GM21367 (cell line): ENCODE measurements at regions not wholly inside any gene's neighbourhood (a gene's known extent, or its start where the extent isn't known, plus 50 kb on each side); places are given as distances from the start of the nearest gene placed in this dataset.

ENCODE experiments used
- ATAC-seq: cut with Tn5 transposase; IDR thresholded peaks from one replicate; pipeline ENCODE4 v1.9.1; 2021; ENCODE audit not compliant: unreplicated experiment

GRCh38 chr4:176569301-176569700 is 223.4 kb downstream of the VEGFC start:
- no peak for ATAC-seq

DNA sequence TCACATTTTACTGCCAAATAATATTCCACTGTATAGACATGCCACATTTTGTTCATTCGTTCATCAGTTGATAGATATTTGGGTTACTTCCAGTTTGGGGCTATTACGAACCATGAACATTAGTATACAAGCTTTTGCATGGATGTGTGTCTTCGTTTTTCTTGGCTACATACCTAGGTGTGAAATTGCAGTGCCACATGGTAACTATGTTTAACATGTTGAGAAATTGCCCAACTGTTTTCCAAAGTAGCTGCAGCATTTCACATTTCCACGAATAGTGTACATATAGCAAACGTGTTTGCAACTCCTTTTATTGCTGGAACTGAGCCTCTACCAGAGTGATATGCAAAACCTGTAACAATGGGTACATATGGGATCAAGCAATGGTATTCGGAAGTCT is 221.5 kb downstream of the VEGFC start:
- ATAC-seq, result no peak

DNA sequence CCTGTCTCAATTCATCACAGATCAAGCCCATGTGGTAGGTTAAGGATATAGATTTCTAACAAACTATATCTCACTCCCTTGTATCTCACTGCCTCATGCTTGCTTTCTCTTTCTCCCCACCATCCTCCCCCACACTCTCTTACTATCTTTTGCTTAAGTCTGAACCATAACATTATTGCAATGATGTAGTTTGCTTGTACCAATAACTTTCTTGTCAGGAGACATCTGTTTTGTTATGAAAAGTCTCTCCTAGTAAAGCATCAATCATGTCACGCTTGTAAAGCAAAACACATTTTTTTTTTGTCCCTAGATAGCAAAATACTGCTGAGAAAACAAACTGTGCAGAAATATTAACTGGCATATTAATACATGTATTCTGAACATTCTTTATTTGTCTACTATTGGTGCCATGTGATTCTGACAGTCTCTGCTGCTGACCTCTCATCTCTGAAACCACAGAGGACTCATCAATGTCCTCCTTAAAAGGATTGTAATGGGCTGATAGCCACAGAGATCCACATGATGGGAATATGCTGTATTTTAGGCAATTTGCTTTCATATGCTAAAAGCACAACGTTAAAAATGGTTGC is 217.5 kb downstream of the VEGFC start:
- no peak for ATAC-seq

GRCh38 chr4:176579226-176579625 is 213.5 kb downstream of the VEGFC start:
- no peak for ATAC-seq

DNA sequence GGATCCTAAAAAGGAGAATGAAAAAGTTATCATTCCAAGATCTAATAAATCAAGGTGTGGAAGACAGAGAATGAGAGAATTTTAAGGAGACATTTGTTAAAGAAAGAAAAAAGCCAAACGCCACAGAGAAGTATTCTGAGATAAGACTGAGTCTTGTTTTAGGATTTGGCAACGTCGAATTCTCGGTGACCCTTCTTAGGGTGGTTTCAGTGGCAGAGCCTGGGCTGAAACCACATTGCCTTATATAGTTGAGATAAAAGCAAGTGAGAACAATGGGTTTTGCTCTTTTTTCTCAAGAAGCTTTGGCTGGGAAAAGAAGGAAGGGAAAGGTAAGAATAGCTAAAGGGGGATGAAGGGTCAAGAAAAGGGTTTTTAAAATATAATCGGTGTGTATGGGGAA is 209.4 kb downstream of the VEGFC start:
- no peak for ATAC-seq

- no peak for ATAC-seq
Observed at GRCh38 chr4:176584031-176584606, 208.6 kb downstream of the VEGFC start.

DNA sequence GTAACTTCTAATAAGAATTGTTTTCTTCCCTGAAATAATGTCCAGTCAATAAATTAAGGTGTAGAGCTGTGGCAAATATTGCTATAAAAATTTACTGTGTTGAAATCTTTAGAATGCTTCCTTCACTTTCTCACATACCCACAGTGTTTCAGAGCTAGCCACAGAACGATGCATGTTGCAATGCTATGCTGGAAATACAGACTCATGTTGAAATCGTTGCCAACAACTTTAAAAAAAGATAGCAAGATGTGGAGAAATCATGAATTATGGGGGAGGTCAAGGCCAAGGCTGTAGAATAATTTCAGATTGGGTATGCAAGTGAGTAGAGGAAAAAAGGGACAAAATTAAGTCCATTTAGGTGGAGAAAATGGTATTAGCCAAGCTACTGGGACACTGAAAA is 204.8 kb downstream of the VEGFC start:
- ATAC-seq, result no peak

DNA sequence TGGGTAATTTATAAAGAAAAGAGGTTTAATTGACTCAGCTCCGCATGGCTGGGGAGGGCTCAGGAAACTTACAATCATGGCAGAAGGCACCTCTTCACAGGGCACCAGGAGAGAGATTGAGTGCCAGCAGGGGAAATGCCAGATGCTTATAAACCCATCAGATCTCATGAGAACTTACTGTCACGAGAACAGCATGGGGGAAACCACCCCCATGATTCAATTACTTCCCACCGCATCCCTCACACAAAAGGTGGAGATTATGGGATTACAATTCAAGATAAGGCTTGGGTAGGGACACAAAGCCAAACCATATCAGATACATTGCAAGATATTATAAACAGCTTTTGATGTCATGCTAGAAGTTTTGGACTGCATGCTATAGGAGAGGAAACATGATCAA is 204.3 kb downstream of the VEGFC start:
- no peak for ATAC-seq

DNA sequence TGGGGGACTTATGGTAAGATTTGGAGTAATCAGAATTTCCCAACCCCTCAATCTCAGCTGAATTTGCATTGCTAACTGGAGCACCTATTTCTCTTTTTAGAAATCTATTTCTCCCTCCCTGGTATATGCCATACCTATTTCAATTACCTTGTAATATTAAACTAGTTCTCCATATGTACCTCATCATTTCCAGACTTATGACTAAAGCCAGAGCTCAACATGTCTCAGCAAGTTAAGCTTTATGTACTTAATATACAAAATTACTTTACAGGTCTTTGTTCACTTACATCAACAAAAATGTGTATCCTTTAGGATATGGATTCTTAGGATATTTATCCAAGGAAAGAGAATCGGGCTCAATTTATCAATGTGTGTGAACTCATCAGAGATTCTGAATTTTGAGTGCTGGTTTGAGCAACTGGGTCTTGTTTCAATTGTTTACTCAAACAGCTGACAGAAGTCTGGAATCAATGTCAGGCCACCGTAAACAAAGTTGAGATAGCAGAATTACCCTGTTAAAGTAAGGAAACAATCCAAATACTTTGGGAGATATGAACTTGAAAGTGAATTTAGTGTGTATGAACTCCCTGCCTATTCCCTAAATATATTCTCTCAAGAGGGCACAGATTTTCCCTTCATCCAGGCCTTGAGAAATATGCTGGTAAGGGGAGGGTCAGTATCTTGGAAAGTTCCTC is 199.6 kb downstream of the VEGFC start:
- no peak for ATAC-seq

DNA sequence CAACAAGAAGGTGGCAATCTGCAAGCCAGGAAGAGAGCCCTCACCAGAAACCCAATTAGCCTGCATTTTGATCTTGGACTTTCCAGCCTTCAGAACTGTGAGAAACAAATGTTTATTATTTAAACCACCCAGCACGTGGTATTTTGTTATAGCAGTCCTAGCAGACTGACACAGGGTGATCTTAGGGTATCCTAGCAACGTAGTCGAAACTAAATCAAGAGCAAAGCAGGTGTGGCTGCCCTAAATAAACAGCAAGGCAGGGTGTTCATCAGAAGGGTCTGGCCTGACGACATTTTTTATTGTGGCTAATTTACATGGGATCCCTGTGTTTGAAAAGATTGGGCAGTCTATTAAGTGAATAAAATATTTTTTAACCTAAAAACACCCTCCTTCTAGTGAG is 198.8 kb downstream of the VEGFC start:
- no peak for ATAC-seq

GRCh38 chr4:176595257-176595656 is 197.5 kb downstream of the VEGFC start:
- ATAC-seq, result no peak

DNA sequence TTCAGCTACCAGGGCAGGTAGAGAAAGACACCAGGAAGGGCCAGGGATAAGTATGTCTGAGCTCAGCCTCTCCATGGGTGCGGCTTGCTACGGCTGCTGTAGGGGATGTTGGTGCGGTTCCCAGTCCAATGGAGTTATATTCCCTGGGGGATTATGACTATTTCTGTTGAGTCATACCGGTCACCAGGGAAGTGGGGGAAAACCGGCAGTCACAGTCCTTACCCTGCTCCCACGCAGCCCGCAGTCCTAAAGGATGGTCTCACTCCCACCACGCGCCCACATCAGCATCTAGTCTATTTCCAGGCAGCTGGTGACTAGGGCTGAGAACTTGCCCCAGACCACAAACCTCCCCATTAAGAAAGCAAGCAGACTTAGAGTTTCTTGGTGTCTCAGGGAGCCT is 191.6 kb downstream of the VEGFC start:
- ATAC-seq, result no peak

- no peak for ATAC-seq
Observed at GRCh38 chr4:176607807-176608206, 184.9 kb downstream of the VEGFC start.

- ATAC-seq, result no peak
Observed at GRCh38 chr4:176608346-176608745, 184.4 kb downstream of the VEGFC start.

DNA sequence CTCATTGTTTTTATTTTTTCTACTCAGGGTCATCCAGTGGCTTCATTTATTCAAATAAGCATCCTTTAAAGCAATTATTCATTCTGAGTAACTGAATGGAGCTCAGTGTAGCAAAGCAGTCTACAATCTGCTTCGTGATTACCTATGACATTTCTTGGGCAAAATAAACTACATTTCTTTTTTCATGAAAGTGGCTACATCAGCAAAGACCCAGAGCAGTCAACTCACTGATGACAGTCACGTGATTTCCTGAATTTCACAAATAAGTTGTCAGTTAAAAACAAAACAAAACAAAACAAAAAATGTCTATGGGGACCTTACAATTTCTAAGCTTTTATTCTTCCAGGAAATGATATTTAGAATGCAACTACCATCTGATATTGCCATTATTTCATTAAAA is 182.1 kb downstream of the VEGFC start:
- ATAC-seq, result no peak

DNA sequence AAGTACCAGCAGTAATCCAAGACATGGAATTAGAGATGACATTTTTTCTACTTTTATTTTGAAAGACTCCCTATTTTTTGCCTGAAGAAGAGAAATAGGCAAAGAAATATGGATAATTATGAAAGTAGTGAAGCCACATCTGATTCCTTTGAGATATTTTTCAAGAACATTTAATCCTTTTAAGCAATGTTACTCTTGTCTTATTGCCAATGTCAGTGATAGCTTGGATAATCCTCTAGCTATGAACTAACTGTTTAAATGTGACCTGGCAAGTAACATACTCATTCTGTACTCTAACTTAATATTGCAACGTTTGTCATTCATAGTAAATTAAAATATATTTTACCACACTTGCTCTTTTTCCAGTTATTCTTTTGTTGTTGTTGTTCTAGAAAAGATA is 181.3 kb downstream of the VEGFC start:
- no peak for ATAC-seq

DNA sequence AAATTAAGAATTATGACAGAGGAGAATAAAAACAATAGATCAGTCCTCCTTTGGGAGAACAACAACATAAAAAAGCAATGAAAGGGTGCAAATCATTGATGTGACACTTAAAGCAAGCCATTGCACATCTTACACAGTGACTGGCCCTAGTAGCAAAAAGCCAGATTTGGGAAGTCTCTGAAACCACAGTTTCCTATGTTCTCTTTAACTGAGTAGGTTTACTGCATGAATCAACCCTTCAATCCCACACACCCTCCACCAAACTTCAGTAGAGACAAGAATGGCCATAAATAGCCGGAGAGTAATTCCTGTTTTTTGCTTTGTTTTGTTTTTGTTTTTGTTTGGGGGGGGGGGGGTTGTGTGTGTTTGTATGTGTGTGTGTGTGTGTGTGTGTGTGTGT is 180.8 kb downstream of the VEGFC start:
- ATAC-seq, result no peak

GRCh38 chr4:176614793-176615192 is 177.9 kb downstream of the VEGFC start:
- no peak for ATAC-seq

DNA sequence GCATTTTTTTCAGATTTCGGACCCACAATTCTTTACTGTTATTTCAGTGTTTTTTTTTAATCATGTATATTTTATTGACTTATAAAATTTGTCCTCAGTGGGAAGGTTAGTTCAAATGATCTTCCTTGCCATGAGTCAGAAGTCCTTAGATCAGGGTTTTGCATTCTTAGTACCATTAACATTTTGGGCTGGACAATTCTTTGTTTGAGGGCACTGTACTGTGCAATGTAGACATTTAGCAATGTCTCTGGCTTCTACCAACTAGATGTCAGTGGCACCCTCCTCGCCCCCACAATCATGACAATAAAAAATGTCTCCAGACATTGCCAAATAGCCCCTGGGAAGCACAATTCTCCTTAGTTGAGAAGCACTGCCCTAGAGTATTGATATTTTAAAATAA is 176.6 kb downstream of the VEGFC start:
- no peak for ATAC-seq

DNA sequence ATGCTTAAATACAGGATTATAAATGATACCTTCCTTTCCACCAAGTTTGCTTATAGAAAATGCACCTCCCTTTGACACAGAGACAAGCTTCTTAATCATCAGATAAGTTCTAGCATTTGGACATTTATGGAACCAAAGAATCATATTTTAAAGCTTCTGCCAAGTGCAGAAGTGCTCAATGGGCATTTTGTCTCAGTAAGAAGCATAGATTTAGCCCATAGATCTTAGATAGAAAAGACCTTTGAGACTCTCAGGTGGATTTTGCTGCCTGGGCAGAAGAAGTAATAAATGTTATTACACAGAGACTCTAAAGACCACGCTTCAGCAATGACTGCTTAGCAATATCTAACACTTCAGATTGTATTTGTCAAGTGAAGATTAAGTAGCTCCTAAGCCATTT is 174.6 kb downstream of the VEGFC start:
- ATAC-seq, result no peak

- no peak for ATAC-seq
Observed at GRCh38 chr4:176619430-176619829, 173.3 kb downstream of the VEGFC start.

GRCh38 chr4:176622251-176622948 is 170.3 kb downstream of the VEGFC start:
- no peak for ATAC-seq
